GM21825 (cell line): ENCODE measurements at regions not wholly inside any gene's neighbourhood (a gene's known extent, or its start where the extent isn't known, plus 50 kb on each side); places are given as distances from the start of the nearest gene placed in this dataset.

Source experiments
- ATAC-seq: cut with Tn5 transposase; IDR thresholded peaks from one replicate; pipeline ENCODE4 v1.9.1; 2021; ENCODE audit warnings: mild to moderate bottlenecking, moderate library complexity; ENCODE audit not compliant: unreplicated experiment

DNA sequence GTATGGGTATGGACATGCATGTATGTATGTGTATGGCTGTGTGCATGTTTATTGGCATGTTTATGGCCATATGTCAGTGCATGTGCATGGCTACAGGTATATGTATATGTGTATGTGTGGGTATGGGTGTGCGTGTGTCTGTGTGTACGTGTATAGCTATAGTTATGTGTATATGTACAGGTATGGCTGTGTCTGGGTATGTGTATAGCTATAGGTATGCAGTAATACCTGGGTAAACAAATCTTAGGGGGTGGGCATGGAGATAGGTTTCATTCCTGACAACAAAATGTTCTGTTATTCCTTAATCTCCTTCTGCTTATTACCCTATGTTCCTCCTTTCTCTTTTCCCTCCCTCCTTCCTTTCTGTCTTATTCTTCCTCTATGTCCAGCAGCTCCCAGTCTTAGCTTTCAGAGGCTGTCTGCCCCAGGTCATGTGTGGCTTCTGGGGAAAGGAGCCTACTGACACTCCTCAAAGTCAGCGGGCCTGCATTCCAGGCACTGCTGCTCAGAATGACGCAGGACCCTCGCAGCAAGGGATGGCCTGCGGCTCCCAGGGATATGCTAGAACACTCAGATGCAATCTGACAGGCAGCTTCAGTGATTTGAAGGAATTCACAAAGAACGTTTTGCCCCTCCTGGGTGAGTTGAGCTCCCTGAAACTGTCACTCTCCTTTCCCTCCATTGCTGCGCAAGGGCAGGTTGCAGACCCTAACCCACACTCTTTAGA is 139.3 kb upstream of the PHACTR1 start:
- no peak for ATAC-seq

DNA sequence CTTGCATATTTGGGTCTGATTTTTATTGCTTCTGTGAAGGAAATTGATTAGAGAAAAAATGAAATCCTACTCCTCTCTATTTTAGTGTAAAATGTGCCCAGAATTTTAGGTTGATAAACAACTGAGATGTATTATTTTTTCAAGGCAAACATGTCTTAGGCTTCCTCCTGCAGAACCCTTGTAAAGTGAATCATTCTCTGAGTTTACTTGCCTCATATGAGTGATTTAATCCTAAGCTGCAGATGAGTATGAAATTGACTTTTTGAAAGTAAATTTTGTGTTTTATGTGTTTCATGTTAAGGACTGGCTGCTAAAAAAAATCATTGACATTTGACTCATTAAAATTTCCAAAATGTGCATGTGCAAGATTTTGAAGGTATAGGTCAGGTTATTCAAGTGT is 138.5 kb upstream of the PHACTR1 start:
- ATAC-seq: no peak

DNA sequence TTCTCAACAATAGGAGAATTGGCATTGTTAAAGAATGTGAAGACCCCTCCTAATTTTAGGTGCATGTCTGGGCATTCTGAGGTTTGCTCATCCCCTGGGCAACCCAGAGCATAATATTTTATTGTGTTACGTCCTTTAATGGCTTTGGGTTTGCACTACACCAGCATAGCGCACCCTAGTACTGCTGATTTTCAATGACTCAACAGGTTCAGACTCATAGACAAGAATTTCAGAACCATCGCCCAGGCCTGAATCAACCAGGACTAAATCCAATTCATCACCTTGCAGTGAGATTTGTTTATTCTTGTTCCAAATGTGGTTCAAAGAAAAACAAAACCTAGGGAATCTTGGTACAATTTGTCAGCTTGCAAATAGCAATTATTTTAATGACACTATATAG is 137.8 kb upstream of the PHACTR1 start:
- no peak for ATAC-seq

DNA sequence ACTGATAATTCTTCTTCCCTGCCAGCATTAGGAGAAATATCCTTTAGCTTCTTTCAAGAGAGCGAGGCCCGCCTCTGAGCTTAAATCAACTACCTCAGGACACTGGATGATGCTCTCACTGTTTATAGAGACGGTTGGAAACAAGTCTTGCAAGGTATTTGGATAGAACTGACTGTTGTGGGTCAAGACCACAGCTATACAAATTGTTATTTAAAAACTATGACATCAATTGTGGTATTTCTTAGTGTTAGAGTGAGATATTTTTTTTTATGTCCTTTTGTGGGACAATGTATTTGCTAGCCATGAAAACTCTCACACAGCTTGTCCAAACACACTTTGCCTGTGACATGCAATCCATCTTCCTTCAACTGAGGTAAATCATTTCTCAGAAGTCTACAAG is 136.3 kb upstream of the PHACTR1 start:
- ATAC-seq: no peak

DNA sequence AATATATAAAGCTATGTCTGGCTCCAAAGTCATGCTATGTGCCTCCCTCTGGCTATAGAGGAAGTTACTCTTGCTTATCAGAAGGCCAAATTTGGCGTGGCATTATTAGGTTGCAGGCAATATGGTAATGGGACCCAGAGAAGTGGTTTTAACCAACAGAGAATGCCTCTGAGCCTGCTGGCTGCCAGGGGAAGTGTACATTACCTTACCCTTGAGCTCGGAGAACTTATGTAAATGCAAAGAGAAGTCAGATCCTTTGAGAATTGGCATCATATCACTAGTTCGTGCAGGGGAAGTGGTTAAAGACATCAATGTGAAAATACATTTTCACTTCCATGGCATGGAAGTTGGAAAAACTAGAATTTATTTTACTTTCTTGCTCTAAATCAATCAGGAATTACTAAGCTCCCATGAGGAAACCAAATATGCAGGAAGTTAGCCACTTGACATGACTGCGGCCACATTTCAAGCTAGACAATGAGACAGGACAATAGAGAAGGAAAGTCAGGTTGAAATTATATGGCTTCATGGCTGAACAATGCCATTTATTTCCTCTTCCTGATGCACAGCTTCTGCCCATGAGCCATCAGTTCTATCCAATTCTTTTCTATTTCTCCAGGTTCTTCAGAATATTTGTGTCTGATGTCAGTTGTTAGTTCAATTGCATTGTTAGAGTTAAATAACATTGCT is 134.0 kb upstream of the PHACTR1 start:
- no peak for ATAC-seq

DNA sequence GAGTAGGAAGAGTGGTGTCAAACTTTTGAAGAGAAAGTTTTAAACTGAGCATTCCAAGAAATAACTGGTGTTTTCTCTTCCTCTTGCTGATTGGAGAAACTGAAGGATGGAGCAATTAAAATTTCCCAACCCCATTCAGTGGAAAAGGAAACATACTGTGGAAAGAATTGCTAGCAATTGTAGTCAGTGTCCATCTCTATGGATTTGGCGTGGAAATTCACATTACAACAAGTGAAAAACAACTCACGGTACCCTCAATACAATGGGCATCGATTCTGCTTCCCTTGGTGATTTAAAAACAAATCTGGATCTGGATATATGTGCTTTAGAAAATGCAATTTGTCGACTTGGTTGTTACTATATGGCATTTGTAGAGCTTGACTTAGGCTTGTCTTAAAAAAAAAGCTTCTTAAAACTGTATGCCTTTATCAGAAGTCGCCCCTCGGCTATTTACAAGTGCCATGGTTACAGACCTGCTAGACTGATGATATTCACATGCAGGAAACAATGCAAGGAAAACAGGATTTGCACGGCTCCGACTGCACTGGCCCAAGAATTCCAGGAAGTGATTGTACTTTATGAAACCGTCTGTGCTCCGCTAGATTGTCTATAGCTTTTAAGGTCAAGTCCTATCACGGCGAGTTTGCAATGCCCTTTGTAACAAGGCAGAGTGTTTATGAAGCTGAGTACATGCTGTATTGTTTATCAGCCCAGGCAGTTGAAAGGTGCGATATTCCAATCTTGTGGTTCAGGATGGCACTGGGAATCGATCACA is 131.7 kb upstream of the PHACTR1 start:
- ATAC-seq: no peak

DNA sequence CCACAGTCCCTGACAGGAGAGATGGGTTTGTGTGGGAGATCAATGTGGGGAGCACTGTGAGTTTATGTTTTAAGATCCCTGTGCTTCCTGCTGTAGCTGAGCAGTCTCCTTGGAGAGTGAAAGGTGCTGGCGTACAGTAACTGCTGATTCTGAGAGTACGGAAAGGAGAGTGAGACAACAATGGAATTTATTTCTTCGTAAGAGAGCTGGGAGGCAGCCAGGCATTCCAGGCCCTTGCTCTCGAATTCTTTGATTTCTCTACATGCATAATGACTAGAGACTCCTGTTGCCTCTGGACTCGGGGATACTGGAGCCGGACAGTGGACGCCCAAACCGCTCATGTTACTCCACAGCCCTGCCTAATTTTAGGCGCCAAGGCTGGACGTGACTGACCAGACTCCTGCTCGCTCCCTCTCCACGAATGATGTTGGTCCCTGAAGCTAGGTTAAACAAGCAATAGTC is 131.0 kb upstream of the PHACTR1 start:
- no peak for ATAC-seq

DNA sequence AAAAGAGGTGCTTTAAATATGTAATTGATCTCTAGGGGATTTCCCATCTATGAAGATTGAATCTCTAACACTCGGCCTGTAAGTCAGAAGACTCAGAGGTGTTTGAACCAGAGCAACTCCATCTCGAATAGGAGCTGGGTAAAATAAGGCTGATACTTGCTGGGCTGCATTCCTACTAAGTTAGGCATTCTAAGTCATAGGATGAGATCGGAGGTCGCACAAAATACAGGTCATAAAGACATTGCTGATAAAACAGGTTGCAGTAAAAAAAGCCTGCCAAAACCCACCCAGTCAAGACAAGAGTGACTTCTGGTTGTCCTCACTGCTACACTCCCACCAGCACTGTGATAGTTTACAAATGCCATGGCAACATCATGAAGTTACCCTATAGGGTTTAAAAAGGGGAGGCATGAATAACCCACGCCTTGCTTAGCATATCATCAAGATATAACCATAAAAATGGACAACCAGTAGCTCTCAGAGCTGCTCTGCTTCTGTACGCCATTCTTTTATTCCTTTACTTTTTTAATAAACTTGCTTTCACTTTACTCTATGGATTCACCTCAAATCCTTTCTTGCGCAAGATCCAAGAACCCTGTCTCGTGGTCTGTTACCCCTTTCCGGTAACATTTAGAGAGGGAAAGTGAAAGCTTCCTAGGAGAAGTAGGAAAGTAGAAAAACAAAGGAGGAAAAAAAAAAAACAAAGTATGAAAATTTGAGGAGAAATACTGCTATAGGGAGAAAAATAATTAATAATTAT is 129.7 kb upstream of the PHACTR1 start:
- no peak for ATAC-seq

DNA sequence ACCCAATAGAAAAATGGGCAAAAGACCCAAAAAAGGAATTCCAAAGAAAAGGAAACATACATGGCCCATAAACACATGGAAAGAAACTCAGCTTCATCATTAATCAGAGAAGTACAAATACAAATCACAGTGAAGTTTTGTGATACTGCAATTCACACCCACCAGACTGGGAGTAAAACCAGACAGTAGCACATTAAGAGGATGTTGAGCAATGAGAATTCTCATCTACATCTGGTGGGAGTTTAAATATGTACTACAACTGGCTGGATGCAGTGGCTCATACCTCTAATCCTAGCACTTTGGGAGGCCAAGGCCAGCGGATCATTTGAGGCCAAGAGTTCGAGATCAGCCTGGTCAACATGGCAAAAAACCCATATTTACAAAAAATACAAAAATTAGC is 125.7 kb upstream of the PHACTR1 start:
- ATAC-seq: no peak

DNA sequence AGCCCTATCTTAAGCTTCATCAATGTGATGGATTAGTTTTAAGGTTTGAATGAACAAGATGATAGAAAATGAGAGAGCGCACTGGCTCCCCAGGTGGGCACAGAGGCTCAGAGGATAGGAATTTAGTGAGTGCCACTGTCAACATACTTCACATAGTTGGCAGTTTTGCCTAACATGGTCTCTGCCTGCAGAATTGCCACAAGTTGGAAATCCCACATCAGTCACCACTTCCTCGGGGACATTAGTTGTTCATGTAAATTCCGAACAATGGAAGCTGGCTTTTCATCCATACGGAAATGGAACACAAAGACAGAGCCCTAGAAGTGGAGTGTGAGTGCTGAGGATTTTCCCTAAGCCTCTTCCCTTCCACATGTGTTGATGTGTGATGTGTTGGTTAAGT is 123.9 kb upstream of the PHACTR1 start:
- no peak for ATAC-seq

DNA sequence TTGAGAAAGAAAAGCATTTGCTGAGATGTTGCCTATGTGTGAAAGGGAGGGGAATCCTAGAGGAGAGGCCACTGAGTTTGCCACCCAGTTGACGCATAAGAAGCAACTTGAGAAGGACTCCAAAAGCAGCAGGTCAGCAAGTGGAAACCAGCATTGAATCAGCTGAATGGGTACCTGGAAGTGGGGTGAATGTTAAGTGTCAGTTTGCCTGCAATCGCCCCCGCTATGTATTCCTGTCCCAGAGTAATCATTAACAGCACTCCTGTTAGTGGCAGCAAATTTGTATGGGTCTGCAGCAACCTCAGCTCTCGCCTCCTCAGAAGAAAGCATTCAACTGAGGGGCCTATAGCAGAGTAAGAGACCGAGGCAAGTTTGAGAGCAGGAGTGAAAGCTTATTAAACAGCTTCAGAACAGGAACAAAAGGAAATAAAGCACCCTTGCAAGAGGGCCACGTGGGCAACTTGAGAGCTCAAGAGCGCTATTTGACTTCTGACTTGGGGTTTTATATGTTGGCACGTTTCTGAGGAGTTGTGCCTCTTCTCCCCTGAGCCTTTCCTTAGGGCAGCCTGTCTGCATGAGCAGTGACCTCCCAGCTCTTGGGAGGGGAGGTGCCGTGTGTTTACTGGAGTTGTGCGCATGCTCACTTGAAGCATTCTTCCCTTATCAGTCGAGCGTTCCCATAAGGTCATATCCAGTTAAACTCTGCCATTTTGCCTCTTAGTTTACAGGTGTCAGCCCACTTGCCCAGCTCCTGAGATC is 122.6 kb upstream of the PHACTR1 start:
- no peak for ATAC-seq

DNA sequence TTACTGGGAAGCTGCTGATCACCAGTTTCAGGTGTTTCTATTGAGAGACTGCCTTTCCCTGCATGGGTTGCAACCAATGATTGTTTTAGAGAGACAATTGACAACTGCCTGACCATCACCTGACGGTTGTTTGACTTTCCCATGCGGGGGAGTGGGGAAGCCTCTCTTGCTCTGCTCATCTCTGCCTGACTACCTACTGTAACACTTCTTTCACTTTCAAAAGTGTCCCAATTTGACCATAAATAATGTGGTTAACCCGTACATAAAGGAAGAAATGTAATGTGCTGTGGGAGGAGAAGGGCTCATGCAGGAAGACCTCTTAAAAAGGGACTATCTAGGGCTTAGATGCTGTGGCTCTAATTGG is 122.1 kb upstream of the PHACTR1 start:
- no peak for ATAC-seq

DNA sequence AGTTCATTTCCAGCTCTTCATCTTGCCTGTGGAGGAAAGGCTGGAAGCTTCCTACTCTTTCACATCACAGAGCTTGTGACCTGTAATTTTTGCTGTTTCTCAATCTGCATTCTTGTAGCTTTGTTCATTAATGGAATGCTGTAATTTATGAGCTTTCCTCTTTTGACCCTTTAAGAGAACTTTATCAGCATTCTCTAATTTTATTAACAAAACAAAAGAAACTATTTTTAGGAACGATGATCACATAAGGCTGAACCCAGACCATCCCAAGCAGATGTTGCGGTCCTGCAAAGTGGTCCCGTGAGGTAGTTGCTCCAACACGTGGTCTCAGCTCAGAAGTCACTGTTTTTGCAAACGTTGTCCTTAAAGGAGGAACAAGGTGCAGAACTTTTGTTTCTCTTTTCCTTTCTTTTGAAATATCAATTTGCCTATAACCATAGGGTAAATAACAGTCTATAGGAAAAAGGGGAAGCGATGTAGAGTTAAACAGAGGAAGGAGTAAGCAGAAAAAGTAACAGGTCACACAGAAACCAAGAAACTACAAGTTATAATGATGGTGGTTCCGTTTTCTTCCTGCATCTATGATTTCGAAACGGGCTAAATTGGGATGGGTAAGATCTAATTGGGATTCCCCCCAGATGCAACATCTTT is 121.3 kb upstream of the PHACTR1 start:
- ATAC-seq: peak; percentile 44

DNA sequence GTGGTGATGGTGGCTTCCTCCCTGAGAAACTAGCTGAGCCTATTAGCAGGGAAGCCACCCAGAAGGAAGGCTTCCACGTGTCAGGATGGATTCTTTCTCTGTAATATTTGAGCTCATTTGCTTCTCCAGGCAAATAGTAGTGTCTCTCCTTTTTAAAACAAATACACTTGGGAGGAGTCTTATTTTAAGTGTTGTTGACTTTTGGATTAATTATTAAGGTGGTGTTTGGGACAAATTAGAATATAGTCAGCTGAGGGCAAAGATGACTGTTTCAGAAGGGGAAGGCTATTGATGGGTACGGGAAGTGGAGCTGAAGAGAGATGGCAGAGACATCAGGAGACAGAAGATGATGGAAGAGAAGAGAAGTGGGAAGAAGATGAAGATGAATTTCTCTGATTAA is 119.8 kb upstream of the PHACTR1 start:
- ATAC-seq: no peak

DNA sequence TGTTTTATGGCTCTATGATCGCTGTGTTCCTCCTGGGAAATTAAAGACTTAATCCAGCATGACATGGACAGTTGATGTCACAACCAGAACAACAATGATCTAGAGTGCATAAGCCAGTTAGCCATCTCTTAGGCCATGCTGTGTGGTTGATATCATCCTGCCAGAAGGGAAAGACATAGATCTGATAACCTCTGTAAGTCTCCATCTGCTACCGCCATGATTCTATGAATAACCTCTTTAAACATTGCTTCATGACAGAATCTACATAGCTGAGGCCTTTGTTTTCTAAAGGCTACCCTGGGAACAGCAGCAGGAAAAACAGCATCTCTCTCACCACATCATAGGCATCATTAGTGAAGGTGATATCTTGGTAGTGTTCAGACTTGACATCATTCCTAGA is 117.6 kb upstream of the PHACTR1 start:
- ATAC-seq: no peak

DNA sequence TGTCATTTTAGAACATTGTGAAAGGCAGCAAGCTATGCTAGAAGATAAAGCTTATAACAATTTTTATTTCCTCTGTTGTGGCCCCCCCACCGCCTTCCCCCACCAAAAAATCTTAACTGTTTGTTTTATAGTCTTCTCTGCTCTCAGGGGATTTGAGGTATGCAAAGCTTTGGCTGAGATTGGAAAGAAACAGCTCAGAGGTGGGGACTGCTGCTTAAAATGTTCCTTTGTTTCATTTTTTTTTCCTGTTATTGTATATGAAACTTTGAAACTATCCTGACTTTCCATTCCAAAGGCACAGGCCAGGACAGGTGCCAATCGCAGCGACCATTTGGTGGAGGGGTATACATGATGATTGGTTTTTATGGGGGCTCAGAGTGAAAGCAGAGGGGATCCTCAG is 114.7 kb upstream of the PHACTR1 start:
- no peak for ATAC-seq

DNA sequence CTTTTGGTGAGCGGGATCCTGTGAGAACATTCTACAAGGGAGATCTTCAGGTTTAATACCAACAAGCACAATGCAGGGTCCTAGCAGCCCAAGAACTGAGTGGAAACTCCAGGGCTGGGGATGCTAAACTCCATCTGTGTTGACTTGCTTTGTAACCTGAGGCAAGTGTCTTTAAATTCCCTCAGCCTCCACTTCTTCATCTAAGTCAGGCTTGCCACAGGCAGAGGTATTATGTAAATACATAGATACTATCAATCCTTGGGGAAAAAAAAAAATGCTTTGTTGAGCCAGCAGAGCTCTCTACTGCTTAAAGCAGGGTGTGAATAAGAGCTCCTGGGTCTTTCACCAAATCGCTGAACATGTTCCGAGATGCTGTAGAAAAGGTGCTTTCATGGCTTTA is 114.2 kb upstream of the PHACTR1 start:
- no peak for ATAC-seq

DNA sequence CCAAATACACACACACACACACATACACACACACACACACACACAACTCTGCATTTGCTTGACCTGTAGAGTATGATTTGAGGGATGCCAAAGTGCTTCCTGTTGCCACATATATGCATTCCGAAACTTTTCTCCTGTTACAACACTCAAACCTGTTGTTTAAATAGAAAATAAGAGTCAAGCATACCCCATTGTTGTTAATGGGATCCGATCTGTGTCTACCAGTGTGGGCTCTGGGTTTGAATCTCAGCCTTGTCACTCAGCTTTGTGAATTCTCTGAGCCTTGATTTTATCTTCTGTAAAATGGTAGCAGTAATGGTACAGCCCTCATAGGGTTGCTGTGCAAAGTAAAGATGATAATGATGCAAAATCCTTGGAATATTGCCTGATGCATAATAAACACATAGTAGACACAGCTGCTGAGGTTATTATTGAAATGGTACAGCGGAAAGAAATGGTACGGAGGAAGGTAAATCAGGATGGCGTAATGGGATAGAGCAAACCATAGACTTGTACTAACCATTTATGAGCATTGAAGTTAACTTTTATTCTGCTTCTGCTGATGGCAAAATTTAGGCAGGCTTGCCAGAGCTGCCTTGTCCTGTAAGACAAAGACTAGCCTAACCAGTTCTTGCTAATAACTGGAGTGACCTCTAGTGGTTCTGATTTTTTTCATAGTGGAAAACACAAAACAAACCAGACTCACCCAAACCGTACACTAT is 113.5 kb upstream of the PHACTR1 start:
- no peak for ATAC-seq

DNA sequence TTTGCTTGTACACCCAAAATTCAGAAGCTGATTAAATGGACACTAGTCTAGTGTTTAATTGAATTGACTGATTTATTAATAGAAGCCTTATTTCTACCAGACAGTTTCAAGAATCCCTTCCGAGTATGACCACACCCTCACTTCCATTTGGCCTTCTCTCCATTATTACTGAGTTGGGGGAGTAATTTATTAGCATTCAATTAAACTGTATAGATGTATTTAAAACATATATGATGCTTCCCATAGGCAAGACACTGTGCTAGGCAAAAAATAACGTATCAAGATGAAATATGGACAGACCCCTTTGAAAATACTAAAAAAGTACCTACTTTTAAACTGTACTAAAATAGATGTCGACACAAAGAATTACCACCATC is 112.9 kb upstream of the PHACTR1 start:
- no peak for ATAC-seq
